SIG-M5 (cell line): ENCODE measurements at regions not wholly inside any gene's neighbourhood (a gene's known extent, or its start where the extent isn't known, plus 50 kb on each side); places are given as distances from the start of the nearest gene placed in this dataset.
"Not testable (repeated sequence)": the region's sequence is repeated elsewhere in the genome, so short reads cannot be mapped to it uniquely, and the experiment has no call there.

Experiments used
- DNase-seq: peaks from one replicate; lab custom pipeline; 2025; lab: John Stamatoyannopoulos, UW

DNA sequence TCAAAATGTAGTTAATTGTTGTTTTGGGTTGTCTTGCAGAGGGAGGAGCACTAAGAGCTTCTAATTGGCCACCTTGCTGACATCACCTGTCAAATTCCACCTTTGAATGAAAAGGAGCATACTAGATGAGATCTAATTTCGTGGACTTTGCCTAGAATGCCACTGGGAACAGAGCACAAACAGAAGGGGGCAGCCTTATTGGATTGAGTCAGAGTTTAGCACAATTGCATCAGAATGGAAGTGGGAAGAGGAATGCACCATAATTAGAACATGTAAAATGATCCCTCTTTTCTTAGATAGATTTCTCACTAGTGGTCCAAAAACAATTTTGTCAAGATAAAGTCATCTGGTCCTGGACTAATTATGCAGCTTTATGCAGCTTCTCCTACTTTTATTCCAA lies 1552.2 kb downstream of the PCDH9 start:
- no peak for DNase-seq

DNA sequence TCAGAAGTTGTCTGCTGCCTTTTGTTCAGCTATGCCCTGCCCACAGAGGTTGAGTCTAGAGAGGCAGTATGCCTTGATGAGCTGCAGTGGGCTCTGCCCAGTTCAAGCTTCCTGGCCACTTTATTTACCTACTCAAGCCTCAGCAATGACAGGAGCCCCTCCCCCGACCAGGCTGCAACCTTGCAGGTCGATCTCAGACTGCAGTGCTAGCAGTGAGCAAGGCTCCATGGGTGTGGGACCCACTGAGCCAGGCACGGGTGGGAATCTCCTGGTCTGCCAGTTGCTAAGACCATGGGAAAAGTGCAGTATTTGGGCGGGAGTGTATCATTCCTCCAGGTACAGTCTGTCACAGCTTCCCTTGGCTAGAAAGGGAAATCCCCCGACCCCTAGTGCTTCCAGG lies 1554.8 kb downstream of the PCDH9 start:
- not testable (repeated sequence) for DNase-seq

DNA sequence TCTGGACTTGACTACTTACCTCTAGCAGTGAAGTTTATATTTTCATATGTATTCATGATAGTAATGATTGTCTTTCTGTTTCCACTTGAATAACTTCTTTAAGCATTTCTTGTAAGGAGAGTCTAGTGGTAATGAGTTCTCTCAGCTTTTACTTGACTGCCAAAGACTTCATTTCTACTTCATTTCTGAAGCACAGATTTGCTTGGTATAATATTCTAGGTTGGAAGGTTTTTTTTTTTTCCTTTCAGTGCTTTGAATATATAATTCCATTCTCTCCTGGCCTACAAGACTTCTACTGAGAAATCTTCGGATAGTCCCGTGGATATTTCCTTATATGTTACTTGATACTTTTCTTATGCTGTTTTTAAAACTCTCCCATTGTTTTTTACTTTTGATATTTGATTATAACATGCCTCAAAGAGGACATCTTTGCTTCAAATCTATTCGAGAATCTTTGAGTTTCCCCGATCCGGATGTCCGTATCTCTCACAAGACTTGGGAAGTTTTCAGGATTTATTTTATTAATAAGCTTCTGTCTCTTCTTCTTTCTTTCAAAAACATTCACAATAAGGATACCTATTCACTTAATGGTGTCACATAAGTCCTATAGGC lies 1560.0 kb downstream of the PCDH9 start:
- no peak for DNase-seq

DNA sequence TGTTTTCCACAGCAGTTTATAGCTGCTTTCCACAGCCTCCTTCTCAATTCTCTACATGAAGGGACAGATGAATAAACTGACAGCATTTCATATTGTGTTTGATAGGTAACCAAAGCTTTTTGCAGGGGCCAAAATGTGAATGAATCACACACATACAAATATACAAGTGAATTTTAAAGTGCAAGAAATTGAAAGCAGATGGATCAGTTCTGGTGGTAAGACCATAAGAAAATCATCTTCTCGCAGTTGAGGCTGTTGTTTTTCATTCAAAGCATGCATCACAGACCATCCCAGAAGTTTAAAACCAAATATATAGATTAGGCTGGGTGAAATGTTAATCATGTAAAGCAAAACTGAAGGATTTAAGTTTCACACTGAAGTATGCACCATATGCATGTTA lies 1569.4 kb downstream of the PCDH9 start:
- no peak for DNase-seq

DNA sequence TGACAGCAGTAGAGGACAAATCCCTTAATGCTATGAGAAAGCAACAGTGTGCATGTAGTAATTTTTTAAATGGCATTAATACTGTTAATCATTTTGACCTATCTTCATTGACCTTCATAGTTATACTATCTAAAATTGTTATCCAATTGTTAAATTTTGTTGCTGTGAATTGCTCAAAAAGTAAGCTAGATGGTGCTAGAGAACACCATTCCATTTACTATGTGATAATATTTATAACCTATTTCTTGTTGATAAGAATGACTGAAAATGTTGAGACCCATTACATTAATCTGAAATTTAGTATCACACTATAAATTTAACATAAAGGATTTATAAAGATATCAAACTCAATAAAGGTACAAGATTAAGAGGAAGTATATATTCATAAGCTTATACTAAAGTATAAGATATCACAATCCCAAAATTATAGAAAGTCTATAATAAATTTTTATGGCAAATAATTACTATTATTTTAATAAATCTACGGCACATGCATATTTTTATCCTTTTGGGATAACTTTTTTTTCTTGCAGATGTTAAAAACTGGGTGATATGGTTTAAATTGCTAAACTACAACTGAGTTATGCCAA lies 1573.3 kb downstream of the PCDH9 start:
- DNase-seq, result no peak

DNA sequence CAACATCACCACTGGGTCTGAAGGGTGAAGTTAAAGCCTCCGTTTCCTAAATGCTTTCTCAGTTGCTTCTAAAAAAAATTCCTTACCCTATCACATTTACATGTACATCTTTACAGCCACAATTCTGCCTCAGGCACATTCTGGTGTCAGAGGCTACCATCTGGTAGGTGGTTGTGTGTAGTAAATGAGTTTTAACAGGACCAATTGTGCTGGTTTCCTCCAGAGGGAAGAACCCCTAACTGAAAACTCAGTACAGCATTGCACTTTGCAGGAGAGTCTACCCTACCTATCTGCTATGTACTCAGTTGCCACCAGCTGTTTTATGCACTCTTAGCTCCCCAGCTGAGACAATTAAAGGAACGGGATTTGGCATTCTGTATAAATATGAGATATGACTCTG lies 1576.5 kb downstream of the PCDH9 start:
- no peak for DNase-seq

DNA sequence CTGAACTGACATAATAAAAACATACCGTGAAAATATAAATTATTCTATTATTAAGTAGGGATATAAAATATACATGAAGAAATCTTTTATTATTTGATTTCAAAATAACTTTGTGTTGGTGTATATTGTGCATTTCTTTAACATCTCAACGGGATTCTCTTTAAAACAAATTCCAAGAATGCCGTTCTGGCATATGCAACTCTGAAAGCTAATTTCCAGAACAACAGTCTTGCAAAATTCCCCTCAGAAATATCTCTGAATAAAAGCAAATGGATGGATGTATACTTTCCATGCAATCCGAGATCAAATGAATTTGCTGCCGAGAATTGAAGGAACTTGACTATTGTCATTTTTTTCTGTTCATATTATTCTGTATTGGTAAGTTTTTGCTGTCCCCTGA lies 1579.8 kb downstream of the PCDH9 start:
- no peak for DNase-seq

DNA sequence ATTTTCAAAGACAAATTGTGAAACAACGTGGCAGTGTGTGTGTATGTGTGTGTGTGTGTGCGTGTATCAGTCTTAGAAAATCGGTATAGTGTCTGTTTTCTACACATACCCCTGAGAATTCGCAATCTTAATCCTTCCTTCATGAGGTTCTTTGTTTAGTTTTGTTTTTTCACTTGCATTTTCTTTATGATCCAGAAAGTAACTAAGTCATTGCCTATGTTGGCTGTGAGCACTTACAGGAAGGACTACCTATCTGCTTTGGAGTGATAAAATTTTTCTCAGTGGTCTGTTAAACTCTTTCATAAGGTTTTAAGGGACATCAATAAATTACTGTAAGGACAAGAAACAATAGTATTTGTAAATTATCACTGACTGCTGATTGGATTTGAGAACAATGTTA lies 1587.1 kb downstream of the PCDH9 start:
- no peak for DNase-seq

DNA sequence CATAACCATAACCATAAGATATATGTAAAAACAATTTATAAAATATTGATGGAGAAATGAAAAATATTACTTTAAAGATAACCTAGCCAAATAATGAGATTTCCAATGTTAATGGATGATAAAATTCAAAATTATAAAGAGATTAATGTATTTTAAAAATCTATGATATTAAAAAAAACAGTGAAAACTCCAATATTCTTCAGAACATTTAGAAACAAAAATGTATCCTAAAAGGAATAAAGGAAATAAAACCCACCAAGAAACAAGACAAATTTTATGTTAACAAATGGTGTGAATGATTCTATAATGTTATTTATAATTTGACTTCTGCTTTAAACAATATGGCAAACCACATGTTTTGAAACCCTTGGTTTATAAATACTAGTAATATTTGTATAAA lies 1587.8 kb downstream of the PCDH9 start:
- no peak for DNase-seq

DNA sequence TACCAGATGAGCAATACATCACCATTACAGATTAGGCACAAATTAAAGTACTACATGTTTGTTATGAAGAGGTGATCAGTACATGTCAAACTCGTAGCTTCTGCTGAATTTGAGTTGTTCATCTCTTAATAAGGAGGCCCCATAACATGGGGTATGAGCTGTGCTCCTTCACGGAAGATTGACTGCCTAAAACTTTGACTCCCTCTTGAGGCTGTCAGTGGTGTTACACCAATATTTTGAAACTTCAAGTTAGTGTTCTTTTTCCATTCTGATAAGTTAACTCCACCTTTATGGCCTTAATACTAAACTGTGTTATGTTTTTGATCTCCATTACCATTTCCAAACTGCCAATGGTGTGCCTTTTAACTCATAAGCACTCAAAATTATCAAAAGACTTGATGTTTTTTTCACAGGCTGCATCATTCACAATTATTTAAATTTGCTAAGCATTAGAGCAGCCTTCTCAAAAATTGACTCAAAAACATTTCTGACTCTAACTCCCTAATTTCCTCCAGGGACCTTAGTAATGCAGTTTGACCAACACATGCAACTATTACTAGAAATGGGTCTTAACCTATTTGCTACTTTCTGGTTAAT lies 1591.5 kb downstream of the PCDH9 start:
- DNase-seq, result no peak

DNA sequence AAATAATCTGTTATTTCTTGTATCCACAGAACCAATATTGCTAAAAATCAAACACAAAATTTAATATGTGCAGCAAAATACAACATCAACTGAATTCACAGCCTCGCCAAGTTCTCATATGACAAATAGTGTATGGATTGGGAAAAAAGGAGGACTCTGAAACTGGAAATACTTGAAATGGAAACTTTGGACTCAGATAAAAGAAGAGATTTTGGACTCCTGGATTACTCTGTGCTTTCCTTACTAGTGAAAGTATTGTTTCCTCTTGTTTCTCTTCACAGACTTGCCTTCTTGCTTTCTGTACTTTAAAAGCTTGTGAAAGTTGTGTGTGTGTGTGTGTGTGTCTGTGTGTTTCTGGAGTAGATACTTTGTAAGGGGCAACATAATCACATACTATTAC lies 1596.3 kb downstream of the PCDH9 start:
- DNase-seq, result no peak

DNA sequence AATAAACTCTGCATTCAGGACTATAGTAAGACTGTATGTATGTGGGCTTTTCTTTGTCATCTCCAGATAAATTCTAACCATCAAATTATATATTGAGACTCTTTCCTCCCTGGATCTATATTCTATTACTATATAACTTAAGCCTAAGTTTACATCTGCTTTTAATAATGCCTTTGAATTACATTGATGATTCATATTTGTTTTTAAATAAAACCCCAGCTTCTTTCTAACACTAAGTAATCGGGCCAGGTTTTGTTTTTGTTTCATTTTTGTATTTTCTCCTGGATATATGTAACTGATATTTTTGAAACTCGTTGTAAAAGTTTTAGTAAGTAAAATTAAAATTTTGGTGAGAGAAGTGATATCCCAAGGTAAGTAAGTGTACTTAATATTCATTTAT lies 1599.1 kb downstream of the PCDH9 start:
- DNase-seq, result no peak

DNA sequence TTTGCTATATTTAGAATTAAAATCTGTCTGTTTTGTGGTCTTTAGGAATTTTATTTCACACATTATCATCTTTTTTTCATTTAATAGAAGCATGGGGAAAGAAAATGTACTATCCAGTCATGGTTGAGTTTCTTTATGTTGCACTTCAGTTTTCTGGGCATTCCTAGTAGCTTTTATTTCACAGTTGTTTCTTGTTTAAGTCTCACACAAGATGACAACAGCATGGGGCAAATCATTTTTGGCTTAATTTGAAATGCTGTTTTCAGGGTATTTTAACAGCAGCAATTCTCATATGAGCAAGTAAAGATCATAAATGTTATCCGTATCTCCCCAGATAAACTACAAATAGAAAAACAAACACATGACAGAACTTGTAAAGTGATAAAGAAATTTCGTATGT lies 1600.2 kb downstream of the PCDH9 start:
- DNase-seq, result no peak

DNA sequence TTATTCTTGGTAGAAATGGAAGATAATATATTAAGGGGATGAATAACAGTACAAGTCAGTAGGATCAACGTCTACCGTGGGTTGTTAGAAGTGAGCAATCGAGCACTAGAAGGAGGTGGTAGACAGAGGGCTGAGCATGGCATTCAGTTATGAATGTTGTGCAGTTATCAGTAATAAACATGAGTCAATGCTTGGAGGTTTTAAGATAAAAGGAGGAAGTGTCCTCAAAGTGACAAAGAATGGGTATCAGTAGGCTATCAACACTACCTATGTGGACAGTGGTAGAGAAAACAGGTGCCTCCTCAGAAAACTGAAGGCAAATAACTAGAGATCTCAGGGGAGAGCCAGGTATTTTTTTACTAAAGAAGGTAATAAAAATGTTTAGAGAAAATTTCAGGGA lies 1607.0 kb downstream of the PCDH9 start:
- no peak for DNase-seq

DNA sequence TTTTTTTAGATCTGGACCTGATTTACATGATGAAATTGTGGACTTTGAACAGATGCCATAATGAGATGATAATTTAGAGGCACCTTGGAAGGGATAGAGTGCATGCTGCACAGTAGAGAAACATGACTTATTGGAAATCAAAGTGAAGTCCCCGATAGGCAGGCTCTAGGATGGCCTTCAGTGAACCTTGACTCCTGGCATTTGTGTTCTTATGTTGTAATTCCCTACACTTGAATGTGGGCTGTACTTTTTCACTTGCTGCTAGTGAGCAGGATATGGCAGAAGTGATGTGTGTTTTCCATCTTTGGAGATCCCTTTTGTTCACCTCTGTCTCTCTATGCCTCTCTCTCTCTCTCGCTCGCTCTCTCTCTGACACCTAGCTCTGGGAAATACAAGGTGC lies 1614.6 kb downstream of the PCDH9 start:
- no peak for DNase-seq

DNA sequence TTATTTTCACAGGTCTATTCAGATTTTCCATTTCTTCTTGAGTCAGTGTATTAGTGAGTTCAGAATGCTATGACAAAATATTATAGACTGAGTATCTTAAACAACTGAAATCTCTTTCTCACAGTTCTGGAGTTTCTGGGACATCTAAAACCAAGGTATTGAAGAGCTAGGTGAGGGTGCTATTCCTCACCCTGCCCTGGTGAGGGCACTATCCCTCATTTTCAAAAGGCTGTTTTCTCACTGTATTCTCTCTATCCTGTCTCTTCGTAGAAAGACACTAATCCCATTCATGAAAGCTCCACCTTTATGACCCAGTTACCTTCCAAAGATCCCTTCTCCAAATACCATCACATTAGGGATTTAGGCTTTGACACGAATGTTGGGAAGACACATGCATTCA lies 1617.1 kb downstream of the PCDH9 start:
- no peak for DNase-seq

DNA sequence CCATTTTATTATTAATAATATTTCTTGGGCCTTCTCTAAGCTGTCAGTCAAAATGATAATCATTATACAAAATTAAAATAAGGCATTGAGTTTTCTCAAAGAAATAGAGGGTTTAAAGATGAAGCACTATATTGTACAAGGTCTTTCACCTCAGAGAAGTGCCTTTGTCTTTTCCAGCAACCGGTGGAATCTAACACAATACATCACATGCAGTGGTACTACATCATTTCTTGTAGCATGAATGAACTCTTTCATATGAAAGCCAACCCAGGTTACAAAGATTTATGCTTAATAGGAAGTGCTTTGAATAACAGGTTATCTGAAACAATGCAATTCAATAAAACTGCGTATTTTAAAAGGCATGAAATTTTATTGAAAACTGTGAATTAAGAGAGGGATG lies 1620.8 kb downstream of the PCDH9 start:
- no peak for DNase-seq

DNA sequence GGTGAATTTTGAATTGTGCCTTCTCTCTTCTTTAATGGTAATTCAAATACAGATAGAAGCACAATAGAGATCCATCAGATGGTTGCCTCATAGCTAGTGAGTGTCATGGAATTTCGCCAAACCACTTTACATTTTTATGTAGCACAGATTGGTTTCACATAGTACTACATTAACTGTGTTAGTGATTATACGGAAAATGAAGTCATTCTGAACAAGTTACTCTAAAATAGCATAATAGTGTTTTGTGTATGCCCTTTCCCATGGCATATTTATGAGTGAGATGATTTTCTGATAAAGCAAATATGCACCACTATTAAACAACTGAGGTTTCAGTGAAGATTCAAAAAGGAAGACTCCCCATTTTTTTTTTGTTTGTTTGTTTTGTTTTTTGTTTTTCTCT lies 1623.5 kb downstream of the PCDH9 start:
- no peak for DNase-seq

DNA sequence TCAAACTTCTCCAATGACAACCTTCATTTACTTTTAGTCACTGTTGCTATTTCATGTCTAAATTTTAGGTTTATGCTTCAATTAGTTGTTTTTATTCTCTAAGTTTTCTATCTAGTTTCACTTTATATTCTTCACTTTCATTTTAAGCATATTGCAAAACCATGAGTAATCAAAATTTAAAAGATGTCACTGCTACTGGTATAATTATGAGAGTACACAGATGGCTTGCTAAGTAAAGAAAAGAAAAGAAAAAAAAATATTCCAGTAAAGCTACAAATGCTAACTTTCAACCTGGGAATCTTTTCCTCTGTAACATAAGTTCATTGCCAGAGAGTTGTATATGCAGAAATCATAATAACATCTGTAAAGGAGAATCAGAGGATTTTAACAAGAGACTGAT lies 1624.7 kb downstream of the PCDH9 start:
- no peak for DNase-seq

DNA sequence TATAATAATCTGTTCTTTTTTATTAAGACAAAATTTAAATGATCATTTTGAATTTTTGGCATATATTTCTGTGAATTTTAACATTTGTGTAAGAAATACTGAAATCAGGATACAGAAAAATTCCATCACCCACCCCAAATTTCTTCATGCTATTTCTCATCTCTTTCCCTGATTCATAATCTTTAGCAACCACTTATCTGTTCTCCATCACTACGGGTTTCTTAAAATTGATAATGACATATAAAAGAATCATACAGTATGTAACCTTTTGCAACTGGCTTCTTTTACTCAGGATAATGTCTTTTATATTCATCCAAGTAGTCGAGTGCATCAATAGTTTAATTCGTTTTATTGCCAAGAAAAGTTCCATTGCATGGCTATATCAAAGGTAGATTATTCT lies 1627.0 kb downstream of the PCDH9 start:
- no peak for DNase-seq

DNA sequence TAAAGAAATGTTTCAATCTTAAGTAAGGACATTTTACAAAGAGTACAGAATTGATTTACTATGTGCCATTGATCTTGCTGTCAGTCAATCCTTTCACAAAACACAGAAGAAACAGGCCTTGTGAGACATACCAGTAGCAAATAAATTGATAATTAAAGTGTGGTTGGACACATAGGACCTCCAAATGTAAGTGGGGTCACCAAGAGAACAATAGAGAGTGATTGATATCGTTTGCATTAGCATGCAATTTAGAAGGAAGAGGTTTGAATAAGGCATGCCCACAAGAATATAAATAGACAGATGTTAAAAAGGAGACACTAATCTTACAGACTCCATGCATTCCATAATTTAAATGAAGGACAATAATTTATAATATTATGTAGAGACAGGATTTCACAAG lies 1628.3 kb downstream of the PCDH9 start:
- DNase-seq, result no peak

DNA sequence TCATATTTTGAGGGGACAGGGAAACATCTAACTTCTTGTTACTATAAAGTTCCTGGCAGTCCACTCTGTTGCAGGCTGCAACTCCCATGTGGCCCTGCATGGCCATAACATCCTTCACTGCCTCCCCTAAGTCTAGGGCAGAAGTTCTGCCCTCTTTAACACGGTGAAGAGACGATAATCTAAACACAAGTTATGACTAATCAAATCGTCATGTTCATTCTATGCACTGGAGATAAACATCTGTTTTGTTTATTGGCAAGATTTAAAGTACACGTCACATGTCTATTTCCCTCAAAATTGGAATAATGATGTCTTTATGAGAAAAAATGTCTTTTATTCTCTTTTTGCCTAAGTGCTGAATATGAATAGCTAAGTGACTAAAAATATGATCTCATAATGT lies 1629.4 kb downstream of the PCDH9 start:
- no peak for DNase-seq

DNA sequence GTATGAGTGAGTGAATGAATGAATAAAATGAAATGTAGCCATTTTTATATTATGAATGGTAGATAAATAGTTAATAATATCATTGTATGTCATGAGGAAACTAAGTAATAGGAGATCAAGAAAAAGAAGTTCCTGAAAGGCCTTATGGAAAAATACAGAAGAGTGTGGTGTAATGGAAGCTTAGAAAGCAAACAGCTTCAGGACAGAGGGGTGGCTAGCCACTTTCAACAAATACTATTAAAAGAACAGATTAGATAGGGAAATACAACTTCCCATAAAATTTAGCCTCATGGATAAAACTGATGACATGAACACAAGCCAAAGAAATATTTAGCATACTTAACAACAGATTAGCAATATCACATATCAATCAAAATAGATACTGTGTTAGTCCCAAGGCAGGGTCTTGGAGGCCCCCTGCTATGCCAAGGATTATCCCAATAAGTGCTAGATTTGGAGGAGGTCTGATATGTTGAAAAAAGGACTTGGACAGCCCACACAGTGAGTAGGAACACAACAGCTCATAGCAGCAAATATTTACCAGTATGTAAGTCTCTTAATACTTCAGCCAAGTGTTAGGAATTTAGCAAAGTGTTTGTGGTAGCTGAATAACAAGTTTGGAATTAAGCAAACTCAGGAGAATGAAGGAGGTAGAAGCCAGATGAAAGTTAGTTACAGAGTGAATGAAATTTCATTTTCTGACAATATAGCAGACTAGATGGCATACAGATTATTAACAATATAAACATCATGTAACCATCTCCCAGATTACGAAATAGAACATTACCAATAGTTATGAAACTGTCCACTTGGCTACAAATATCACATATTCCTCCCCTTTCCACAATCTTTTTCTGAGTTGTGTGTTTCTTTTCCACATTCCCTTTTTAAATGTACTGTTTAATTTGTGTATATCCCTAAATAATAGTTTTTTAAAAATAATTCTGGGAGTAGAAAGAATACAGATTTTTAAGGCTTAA lies 1632.0 kb downstream of the PCDH9 start:
- DNase-seq, result no peak
